Neural crest cell (in vitro differentiated cells): ENCODE measurements at regions not wholly inside any gene's neighbourhood (a gene's known extent, or its start where the extent isn't known, plus 50 kb on each side); places are given as distances from the start of the nearest gene placed in this dataset.

Experiments used
- DNase-seq: peaks from one replicate; pipeline ENCODE4 v3.0.0; 2021; ENCODE audit warnings: low read depth, mixed read lengths, low spot score
- H3K27ac Mint-ChIP-seq: one replicate; pipeline ENCODE4 v1.8.0; 2021; ENCODE audit warnings: mild to moderate bottlenecking, mixed read lengths; ENCODE audit not compliant: unreplicated experiment
- H3K27me3 Mint-ChIP-seq: 2 replicates; pipeline ENCODE4 v1.8.0; 2021; ENCODE audit warnings: low read depth, mild to moderate bottlenecking, mixed read lengths
- H3K36me3 Mint-ChIP-seq: 2 replicates; pipeline ENCODE4 v1.8.0; 2021; ENCODE audit warnings: low read depth, mild to moderate bottlenecking, mixed read lengths
- H3K4me1 Mint-ChIP-seq: 2 replicates; pipeline ENCODE4 v1.8.0; 2021; ENCODE audit warnings: mixed read lengths
- H3K4me3 Mint-ChIP-seq: one replicate; pipeline ENCODE4 v1.8.0; 2021; ENCODE audit warnings: mild to moderate bottlenecking, mixed read lengths
- H3K9me3 Mint-ChIP-seq: 2 replicates; pipeline ENCODE4 v1.8.0; 2021; ENCODE audit warnings: mixed read lengths
- CTCF ChIP-seq: fragments of 200-600 bp; sonication (generic); conservative IDR thresholded peaks from 2 replicates; pipeline ENCODE4 v1.5.0; 2021; ENCODE audit warnings: antibody characterized with exemption, mild to moderate bottlenecking

GRCh38 chr14:85817430-85817829, 287.5 kb downstream of the FLRT2 start:
- no peaks in the 10 kb centered on the region for H3K36me3 Mint-ChIP-seq
- TF ChIP-seq CTCF = no peak
- peaks cover 10% of the 10 kb centered on the region for H3K9me3 Mint-ChIP-seq
- no peaks in the 10 kb centered on the region for H3K27me3 Mint-ChIP-seq
- H3K4me1 Mint-ChIP-seq = no peaks in the 10 kb centered on the region
- H3K4me3 Mint-ChIP-seq = no peak overlapping the region
- H3K27ac Mint-ChIP-seq = no peak overlapping the region
- DNase-seq = no peak

- Mint-ChIP-seq H3K36me3 (no peaks in the 10 kb centered on the region), H3K9me3 (no peaks in the 10 kb centered on the region), H3K27me3 (no peaks in the 10 kb centered on the region), H3K27ac (no peak overlapping the region), H3K4me3 (no peak overlapping the region), H3K4me1 (no peaks in the 10 kb centered on the region)
- DNase-seq = no peak
- no peak for TF ChIP-seq CTCF
These were observed 283.1 kb downstream of the FLRT2 start for GRCh38 chr14:85813040-85813439.

- no peaks in the 10 kb centered on the region for H3K27me3 Mint-ChIP-seq
- H3K4me3 Mint-ChIP-seq = no peak overlapping the region
- DNase-seq = no peak
- no peaks in the 10 kb centered on the region for H3K36me3 Mint-ChIP-seq
- TF ChIP-seq CTCF = no peak
- H3K27ac Mint-ChIP-seq = no peak overlapping the region
- H3K4me1 Mint-ChIP-seq = no peaks in the 10 kb centered on the region
- no peaks in the 10 kb centered on the region for H3K9me3 Mint-ChIP-seq
These were observed 281.4 kb downstream of the FLRT2 start for GRCh38 chr14:85811340-85811739.

GRCh38 chr14:85799668-85800067, 269.7 kb downstream of the FLRT2 start:
- no peak for TF ChIP-seq CTCF
- no peak for DNase-seq
- Mint-ChIP-seq H3K36me3 (no peaks in the 10 kb centered on the region), H3K27ac (no peak overlapping the region), H3K27me3 (no peaks in the 10 kb centered on the region), H3K9me3 (peaks cover 9% of the 10 kb centered on the region), H3K4me3 (no peak overlapping the region), H3K4me1 (no peaks in the 10 kb centered on the region)

- Mint-ChIP-seq H3K36me3 (no peaks in the 10 kb centered on the region), H3K27me3 (no peaks in the 10 kb centered on the region), H3K4me1 (no peaks in the 10 kb centered on the region), H3K9me3 (peaks cover 6% of the 10 kb centered on the region), H3K4me3 (no peak overlapping the region), H3K27ac (no peak overlapping the region)
- DNase-seq = no peak
- TF ChIP-seq CTCF = no peak
These were observed 268.9 kb downstream of the FLRT2 start for GRCh38 chr14:85798856-85799255.

GRCh38 chr14:85793533-85793932, 263.6 kb downstream of the FLRT2 start:
- H3K4me3 Mint-ChIP-seq = no peak overlapping the region
- peaks cover 3% of the 10 kb centered on the region for H3K9me3 Mint-ChIP-seq
- H3K27me3 Mint-ChIP-seq = no peaks in the 10 kb centered on the region
- no peak for TF ChIP-seq CTCF
- no peaks in the 10 kb centered on the region for H3K36me3 Mint-ChIP-seq
- no peak overlapping the region for H3K27ac Mint-ChIP-seq
- DNase-seq = no peak
- no peaks in the 10 kb centered on the region for H3K4me1 Mint-ChIP-seq
